Kidney tubule cell (primary cell): ENCODE measurements at regions not wholly inside any gene's neighbourhood (a gene's known extent, or its start where the extent isn't known, plus 50 kb on each side); places are given as distances from the start of the nearest gene placed in this dataset.

Source experiments
- DNase-seq: peaks from one replicate; pipeline ENCODE4 v3.0.0-alpha.2; 2018; ENCODE audit warnings: low spot score

- peak; percentile 76 for DNase-seq
These were observed 380.6 kb upstream of the C2CD4B start for GRCh38 chr15:62545467-62546227.

GRCh38 chr15:62546628-62547027 is 381.5 kb upstream of the C2CD4B start:
- no peak for DNase-seq

- no peak for DNase-seq
These were observed 382.5 kb upstream of the C2CD4B start for GRCh38 chr15:62547584-62547983.

- DNase-seq, result peak; percentile 47
These were observed 384.4 kb upstream of the C2CD4B start for GRCh38 chr15:62549345-62549970.

GRCh38 chr15:62550106-62550505 is 385.0 kb upstream of the C2CD4B start:
- DNase-seq, result no peak

GRCh38 chr15:62552444-62552843 is 387.4 kb upstream of the C2CD4B start:
- no peak for DNase-seq

- peak; percentile 32 for DNase-seq
These were observed 389.0 kb upstream of the C2CD4B start for GRCh38 chr15:62553911-62554563.

GRCh38 chr15:62558640-62559380 is 393.7 kb upstream of the C2CD4B start:
- DNase-seq, result no peak

- no peak for DNase-seq
These were observed 394.3 kb upstream of the C2CD4B start for GRCh38 chr15:62559381-62559733.

- no peak for DNase-seq
These were observed 396.0 kb upstream of the C2CD4B start for GRCh38 chr15:62561059-62561519.

GRCh38 chr15:62561571-62561970 is 396.5 kb upstream of the C2CD4B start:
- DNase-seq, result no peak

GRCh38 chr15:62564886-62565633 is 400.0 kb upstream of the C2CD4B start:
- DNase-seq, result peak; percentile 44

GRCh38 chr15:62565634-62566026 is 400.5 kb upstream of the C2CD4B start:
- no peak for DNase-seq

GRCh38 chr15:62566248-62566647 is 401.2 kb upstream of the C2CD4B start:
- no peak for DNase-seq

GRCh38 chr15:62567501-62567900 is 402.4 kb upstream of the C2CD4B start:
- DNase-seq, result no peak

- no peak for DNase-seq
These were observed 402.9 kb upstream of the C2CD4B start for GRCh38 chr15:62568004-62568403.

GRCh38 chr15:62568702-62569101 is 403.6 kb upstream of the C2CD4B start:
- DNase-seq, result no peak

GRCh38 chr15:62569460-62570404 is 404.6 kb upstream of the C2CD4B start:
- peak; percentile 79 for DNase-seq

GRCh38 chr15:62570405-62570783 is 405.3 kb upstream of the C2CD4B start:
- DNase-seq, result no peak

- peak; percentile 64 for DNase-seq
These were observed 406.0 kb upstream of the C2CD4B start for GRCh38 chr15:62571072-62571471.

- no peak for DNase-seq
These were observed 407.7 kb upstream of the C2CD4B start for GRCh38 chr15:62572797-62573196.
